WERI-Rb-1 (cell line): ENCODE measurements at regions not wholly inside any gene's neighbourhood (a gene's known extent, or its start where the extent isn't known, plus 50 kb on each side); places are given as distances from the start of the nearest gene placed in this dataset.

Experiments used
- DNase-seq: peaks from one replicate; pipeline ENCODE4 v3.0.0-alpha.2; 2020
- H3K27ac ChIP-seq: fragments of 250-450 bp; sonication (Bioruptor Pico); 2 replicates; pipeline ENCODE4 v1.5.1; 2020; ENCODE audit warnings: mild to moderate bottlenecking, moderate library complexity
- H3K27me3 ChIP-seq: fragments of 250-450 bp; sonication (Bioruptor Pico); 2 replicates; pipeline ENCODE4 v1.5.1; 2021; ENCODE audit warnings: mild to moderate bottlenecking, low read depth, moderate library complexity; ENCODE audit not compliant: insufficient read depth, severe bottlenecking
- H3K36me3 ChIP-seq: fragments of 250-450 bp; sonication (Bioruptor Pico); 2 replicates; pipeline ENCODE4 v1.5.1; 2020; ENCODE audit warnings: mild to moderate bottlenecking, moderate library complexity
- H3K4me3 ChIP-seq: 2 replicates; pipeline ENCODE4 v1.5.1; 2011; ENCODE audit warnings: low read depth, mild to moderate bottlenecking, control low read depth, low read length
- H3K9me3 ChIP-seq: fragments of 250-450 bp; sonication (Bioruptor Pico); 2 replicates; pipeline ENCODE4 v1.5.1; 2021; ENCODE audit warnings: mild to moderate bottlenecking, moderate library complexity; ENCODE audit not compliant: severe bottlenecking
- CTCF ChIP-seq: IDR thresholded peaks from 2 replicates; pipeline ENCODE4 v1.5.1; 2011; ENCODE audit warnings: low read depth, mild to moderate bottlenecking, control low read depth, inconsistent platforms, low read length

DNA sequence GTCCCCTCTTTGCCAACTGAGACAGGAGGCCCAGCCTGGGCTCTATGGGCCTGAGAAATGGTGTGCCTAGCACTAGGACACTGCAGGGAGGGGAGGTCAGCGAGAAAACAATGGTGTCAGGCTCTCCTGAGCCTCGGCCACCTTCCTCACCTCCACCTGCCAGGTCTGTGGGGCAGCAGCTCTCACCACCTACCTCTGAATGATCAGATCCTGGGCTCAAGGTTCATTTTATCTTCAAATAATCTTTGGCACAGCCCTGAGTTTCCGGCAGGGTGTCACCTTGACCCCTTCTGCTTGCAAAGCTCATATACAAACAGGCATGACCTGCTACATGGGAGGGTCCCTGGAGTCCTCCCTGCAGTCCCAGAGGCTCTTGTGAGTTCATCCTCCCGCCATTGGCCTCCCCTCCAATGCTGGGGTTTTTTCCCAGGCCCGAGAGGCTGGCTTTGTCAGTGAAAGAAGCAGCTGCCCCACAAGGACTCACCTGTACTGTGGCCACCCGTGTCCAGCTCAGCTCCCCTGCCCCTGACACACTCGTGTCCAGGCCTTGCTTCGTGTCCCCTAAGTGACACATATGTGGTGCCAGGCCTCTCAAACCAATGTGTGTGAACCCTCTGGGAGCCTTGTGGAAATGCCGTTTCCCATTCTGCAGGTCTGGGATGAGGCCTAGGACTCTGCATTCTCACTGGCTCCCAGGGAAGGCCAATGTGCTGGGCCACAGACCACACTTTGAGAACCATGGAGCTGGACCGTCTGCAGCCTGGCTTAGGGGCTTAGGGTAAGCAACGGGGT, 176.8 kb upstream of the CIBAR2 start:
- Histone ChIP-seq H3K36me3 (no peaks in the 10 kb centered on the region), H3K4me3 (no peak overlapping the region), H3K27me3 (no peaks in the 10 kb centered on the region), H3K27ac (no peak overlapping the region), H3K9me3 (no peaks in the 10 kb centered on the region)
- no peak for TF ChIP-seq CTCF
- DNase-seq, result no peak

- H3K36me3 ChIP-seq, result no peaks in the 10 kb centered on the region
- H3K27ac ChIP-seq, result no peak overlapping the region
- no peaks in the 10 kb centered on the region for H3K27me3 ChIP-seq
- no peaks in the 10 kb centered on the region for H3K9me3 ChIP-seq
- no peak for TF ChIP-seq CTCF
- DNase-seq, result no peak
- no peak overlapping the region for H3K4me3 ChIP-seq
Observed at GRCh38 chr16:85289760-85290625, 177.7 kb upstream of the CIBAR2 start.

DNA sequence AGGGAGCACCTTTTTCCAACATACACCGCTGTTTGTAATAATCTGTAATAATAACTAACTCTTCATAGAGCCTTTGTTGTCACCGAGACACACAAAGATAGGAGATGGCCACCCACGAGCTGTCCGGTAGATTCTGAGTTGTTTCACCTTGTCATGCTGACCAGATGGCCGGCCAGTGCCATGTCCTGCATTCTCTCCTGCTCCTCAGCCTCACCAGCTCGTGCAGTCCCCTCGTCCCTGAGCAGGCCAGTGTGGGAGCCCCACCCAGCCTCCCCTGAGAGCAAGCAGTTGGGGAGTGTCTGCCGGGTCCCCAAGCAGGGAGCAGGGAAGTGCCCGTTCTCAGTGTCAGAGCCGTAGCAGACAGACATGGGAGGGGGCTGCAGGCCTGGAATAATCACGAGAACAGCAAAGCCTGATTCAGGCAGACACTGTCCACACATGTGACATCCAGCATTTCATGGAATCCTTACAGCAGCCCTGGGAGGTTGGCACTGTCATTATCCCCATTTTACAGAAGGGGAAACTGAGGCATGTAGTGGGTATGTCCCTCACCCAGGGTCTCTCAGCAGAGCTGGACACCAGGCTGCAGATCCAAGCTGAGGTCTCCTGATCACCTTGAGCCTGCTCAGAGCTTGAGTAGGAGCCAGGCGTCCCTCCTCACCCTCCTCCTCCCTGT, 178.5 kb upstream of the CIBAR2 start:
- Histone ChIP-seq H3K9me3 (no peaks in the 10 kb centered on the region), H3K27ac (peak overlapping the region; percentile 56), H3K36me3 (no peaks in the 10 kb centered on the region), H3K27me3 (no peaks in the 10 kb centered on the region), H3K4me3 (no peak overlapping the region)
- DNase-seq, result no peak
- TF ChIP-seq CTCF, result no peak

- Histone ChIP-seq H3K4me3 (no peak overlapping the region), H3K27me3 (no peaks in the 10 kb centered on the region), H3K36me3 (no peaks in the 10 kb centered on the region), H3K27ac (peak overlapping the region; percentile 56), H3K9me3 (no peaks in the 10 kb centered on the region)
- no peak for TF ChIP-seq CTCF
- DNase-seq, result no peak
Observed at GRCh38 chr16:85291302-85292148, 179.3 kb upstream of the CIBAR2 start.

- Histone ChIP-seq H3K4me3 (no peak overlapping the region), H3K27me3 (no peaks in the 10 kb centered on the region), H3K36me3 (no peaks in the 10 kb centered on the region), H3K9me3 (no peaks in the 10 kb centered on the region), H3K27ac (no peak overlapping the region)
- DNase-seq, result no peak
- TF ChIP-seq CTCF, result no peak
Observed at GRCh38 chr16:85293458-85293857, 181.2 kb upstream of the CIBAR2 start.
